ENCODE measurements at regions not wholly inside any gene's neighbourhood (a gene's known extent, or its start where the extent isn't known, plus 50 kb on each side); places are given as distances from the start of the nearest gene placed in this dataset.
"Not testable (repeated sequence)": the region's sequence is repeated elsewhere in the genome, so short reads cannot be mapped to it uniquely, and the experiment has no call there.

DNA sequence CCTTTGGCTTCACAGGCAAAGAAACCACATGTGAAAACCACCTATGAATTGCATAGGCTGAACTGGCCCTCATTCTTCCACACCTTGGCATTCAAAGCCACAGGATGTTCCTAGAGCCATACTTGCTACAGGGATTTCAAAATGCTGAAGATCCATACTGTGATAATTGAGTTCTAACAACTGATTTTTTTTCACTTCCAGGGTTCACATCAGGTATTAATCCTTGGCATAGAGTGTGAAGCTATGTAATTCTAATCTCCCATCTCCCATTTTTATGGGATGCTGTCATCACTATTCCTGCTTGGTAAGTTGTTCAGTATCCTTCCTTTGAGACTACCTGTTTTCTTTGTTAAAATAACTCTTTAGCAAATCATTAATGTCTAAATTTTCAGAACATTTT lies 1569.2 kb upstream of the ADGRL3 start:
- no peak for DNase-seq

DNA sequence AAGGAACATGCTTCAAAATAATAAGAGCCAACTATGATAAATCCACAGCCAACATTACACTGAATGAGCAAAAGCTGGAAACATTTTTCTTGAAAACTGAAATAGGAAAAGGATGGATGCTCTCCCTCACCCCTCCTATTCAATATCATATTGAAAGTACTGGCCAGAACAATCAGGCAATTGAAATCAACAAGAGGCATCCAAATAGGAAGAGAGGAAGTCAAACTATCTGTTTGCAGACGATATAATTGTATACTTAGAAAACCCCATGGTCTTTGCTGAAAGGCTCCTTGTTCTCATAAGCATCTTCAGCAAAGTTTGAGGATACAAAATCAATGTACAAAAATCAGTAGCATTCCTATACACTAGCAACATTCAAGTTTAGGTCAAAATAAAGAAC lies 1562.5 kb upstream of the ADGRL3 start:
- no peak for DNase-seq

DNA sequence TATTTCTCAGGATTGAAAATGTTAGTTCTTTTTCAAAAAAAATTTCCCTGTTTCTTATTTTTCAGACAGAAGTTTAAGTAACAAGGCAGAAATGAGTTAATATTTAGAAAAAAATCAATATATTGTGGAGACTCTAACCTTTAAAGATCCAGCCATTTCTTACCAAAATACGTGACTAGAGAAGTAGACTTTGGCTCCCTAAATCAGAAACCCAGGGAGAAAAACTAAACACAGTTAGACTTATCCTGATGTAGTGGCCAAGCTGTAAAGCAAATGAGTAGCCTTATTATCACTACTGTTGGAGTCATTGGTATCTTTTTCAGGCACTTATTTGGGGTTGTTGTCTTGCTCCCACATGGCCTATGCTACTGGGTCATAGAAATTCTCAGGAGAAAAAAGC lies 1556.4 kb upstream of the ADGRL3 start:
- DNase-seq = no peak

DNA sequence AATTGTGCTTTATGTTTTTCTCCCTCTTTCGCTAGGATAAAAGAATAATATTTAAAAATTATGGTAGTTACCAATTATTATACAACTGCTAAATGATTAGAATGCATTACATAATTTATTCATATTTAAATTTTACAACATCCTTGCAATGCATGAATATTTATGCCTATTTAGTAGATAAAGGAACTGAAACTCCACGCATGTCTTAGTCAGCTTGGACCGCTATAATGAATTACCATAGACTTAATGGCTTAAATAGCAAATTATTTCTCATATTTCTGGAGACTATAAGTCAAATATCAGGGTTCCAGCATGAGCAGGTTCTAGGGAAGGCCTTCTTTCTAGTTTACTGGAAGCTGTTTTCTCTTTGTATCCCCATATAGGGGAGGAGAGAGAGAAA lies 1555.4 kb upstream of the ADGRL3 start:
- no peak for DNase-seq

DNA sequence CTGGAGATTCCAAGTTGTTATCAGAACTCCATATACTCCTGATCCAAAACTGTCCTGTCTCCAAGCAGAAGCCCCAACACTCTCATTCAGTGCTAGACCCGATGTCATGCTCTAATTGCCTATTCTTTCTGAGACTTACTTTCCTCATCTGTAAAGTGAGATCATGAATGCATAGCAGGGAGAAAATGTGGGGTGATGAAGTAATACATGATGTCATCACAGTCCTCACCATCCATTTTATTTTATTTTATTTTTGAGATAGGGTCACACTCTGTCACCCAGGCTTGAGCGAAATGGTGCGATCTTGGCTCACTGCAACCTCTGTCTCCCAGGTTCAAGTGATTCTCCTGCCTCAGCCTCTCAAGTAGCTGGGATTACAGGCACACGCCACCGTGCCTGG lies 1554.0 kb upstream of the ADGRL3 start:
- DNase-seq = no peak

DNA sequence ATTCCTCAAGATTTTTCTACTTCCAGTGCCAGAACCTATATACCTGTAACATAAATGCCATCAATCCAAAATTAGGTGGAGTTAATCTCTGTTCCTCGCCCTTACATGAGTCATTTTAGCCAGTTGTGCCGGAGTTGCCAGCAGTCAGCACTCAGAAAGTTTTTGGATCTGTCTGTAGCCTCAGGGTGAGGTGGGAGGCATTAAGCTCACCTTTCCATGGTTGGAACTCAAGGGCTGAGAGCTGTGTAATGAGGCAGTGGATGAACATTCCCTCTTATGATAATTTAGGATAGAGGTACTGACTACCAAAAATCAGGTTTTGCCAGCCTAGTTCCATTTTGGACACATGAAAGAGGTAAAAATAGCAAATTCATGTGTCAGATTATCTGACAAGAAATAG lies 1553.1 kb upstream of the ADGRL3 start:
- DNase-seq = no peak

DNA sequence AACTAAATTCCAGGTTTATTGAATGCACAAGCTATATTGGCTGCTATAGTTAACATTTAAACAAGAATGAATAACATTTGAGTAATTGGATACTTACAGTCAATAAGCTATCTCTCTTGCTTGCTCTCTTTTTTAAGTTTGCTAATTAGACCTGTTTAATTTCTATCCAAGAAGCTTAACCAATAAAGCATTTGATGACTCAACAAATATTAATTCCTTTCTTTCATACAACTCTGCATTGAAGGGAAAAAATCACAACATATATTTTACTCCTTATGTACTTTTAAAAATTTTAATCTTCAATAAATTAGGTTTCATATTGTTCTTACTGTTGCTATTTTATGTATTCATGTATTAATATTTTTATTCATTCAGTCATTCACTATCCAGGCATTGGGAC lies 1552.6 kb upstream of the ADGRL3 start:
- DNase-seq = no peak

DNA sequence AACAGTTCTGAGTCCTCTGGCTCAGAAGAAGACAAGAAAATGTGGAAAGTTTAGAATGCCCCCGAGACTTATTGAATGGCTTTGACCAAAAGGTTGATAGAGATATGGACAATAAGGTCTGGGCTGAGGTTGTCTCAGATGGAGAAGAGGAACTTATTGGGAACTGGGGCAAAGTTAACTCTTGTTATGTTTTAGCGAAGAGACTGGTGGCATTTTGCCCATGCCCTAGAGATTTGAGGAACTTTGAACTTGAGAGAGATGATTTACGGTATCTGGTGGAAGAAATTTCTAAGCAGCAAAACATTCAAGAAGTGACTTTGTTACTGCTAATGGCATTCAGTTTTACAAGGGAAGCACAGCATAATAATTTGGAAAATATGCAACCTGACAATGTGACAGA lies 1549.3 kb upstream of the ADGRL3 start:
- DNase-seq = no peak

DNA sequence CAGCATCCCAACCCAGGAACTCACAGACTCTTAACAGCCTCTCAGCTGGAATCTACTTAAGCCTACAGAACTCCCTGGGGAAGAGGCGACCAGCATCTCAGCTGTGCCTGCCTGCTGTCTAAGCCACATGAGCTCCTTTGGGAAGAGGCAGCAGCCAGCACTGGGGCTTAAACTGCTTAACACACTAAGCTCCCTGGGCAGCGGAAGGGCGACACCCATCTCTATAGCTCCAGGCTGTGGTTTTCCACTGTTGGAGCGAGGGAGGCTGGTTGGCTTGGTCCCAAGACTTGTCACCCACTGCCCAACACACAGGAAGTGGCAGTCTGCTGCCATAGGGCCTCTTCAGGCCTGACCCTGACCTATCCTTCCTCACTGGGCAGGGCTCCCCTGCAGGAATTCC lies 1544.1 kb upstream of the ADGRL3 start:
- peak; percentile 2 for DNase-seq

DNA sequence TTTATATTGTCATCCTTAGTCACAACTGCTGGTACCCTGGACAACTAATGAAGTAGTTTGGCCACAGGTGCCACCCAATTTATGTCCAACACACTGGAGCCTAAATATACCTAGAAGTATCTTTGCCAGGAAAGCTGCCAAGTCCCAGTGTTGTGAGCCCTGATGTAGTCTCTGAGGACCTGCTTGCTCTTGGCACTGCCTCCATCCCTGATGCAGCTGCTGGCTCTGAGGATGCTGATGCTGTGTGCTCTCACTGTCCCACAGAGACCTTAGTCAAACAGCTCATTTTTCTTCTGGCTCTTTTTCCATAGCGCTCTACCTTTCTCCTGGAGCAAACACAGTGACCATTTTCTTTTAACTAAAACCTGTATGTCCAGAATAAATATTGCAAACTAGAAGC lies 1535.4 kb upstream of the ADGRL3 start:
- DNase-seq = no peak

DNA sequence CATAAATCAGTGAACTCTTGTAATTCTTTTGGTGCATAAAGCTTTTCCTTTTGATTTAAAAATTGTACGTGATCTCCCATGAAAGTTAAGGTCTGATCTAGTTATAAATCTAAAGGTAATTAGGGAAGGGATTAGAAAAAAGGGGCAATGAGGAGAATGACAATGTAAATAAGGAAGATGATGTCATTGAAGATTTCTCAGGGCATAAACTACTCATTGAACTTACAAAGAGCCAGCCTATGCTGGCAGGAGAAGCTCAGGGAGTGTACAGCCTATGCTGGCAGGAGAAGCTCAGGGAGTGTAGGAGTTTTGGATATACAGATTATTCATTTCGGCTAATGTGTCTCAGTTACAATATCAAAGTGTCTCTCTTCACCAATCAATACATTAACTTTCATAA lies 1533.5 kb upstream of the ADGRL3 start:
- DNase-seq = no peak

DNA sequence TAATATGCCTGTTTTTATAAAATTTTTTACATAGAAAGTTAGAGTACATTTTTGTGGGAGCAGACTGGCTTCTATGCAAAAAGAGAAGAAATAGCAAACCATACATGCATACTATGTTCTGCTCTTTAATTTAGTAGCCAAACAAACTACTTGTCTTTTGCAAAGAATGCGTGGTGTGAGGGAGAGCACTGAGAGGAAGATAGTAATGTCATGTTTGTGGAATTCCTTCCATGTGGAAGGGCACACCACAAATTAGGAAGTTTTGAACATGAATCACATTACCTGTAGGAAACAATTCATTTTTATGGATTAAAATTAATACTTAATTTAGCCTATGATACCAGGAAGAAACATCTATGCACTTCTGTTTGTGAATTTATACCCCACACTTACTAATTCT lies 1529.1 kb upstream of the ADGRL3 start:
- no peak for DNase-seq

DNA sequence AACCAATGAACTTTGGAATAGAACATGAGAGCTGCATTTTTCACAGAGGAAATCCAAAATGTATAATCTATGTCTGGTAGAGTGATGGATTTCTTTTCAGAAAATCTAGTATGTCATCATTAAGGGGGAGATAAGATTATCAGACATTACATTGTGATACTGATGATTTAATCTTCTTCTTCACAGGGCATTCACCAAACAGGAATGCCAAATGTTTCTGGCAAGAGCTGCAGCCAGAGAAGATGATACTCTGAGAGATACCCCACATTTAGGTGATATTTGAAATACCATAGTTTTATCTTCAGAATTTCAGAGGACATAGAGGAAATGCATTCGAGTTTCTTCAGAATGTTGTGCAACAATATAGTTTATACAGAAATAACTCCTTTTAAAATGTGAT lies 1523.7 kb upstream of the ADGRL3 start:
- DNase-seq = no peak

DNA sequence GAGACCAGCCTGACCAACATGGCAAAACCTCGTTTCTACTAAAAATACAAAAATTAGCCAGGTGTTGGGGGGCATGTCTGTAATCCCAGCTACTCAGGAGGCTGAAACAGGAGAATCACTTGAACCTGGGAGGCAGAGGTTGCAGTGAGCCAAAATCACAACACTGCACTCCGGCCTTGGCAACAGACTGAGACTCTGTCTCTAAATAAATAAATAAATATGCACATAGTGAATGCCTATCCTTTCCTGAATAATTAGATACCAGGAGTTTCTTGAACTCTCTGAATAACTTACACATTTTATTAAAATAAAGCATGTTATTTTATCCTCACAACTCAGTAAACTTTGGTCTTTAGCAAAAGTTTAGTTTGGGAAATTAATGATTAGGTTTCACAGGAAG lies 1523.1 kb upstream of the ADGRL3 start:
- not testable (repeated sequence) for DNase-seq

DNA sequence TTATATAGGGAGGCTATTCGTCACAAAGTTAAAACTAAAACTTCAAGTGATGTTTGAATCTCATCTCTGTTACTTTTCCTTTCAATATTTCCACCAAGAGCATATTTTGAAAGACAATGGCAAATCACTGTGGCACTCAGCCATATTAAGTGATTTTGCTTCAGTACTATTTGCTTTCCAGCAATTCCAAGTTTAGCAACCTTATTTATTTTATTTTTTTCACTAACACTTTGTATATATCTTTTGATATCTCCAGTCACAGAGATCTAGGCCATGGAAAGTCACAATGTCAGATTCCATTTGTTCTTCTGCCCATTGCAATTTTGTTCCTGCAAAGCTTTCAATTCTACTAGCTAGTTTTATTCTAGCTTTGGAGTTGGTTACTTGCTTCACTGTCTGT lies 1514.5 kb upstream of the ADGRL3 start:
- DNase-seq = no peak

DNA sequence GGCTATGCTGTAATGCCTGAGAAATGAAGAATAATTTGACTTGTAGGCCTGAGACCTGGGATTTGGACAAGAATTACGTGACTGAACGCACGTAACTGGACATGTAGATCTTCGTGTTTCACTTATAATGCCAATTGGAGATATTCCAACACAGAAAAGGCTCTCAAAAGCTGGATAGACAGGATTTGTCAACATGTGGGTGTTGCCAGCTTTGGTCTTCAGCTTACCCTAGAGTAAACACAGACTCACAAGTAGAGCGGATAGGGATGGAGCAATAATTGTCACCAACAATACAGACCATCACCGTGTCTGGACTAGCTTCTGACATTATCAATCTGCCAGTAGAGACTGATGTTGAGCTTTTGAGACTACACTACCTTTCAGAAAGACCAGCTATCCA lies 1511.0 kb upstream of the ADGRL3 start:
- no peak for DNase-seq

DNA sequence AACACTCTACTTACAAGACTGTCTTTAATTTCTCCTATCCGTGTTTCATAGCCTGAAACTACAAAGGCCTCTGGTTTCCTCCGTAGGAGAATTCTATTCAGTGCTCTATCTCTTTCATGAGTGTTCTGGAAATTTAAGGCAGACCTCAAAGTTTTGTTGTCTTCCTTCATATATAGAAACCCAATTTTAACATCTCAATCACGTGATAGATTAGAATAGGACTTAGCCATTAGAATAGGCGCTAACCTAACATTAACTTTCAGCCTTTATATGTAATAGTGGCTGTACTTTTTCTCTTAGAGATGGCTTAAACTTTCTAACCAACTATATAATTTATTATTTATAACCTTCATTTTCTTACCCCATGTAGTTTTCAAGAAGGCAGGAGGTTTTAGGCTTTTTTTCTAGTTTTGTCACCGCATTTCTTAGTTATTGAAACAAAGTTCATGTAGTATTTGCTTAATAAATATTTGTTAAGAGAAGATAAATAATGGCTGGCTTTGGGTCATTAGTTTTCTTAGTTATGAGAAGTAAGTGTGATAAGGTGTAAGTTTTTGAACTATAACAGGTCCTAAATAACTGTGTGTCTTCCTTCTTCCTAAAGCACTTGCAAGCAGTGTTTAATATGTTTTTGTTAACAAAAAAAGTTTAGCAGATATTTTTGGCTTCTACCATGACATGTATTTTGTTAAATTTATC lies 1504.6 kb upstream of the ADGRL3 start:
- no peak for DNase-seq

DNA sequence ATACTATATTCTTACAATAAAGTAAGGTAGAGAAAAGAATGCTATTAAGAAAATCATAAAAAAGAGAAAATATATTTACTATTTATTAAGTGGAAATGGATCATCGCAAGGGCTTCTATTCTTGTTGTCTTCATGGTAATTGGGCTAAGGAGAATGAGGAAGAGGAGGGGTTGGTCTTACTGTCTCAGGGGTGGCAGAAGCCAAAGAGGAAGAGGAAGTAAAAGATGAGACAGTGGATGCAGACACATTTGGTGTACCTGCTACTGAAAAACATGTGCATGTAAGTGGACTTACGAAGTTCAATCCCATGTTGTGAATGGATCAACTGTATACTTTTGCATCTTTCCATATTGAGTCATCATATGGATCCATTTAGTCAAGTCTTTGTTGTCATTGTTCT lies 1502.1 kb upstream of the ADGRL3 start:
- DNase-seq = no peak

DNA sequence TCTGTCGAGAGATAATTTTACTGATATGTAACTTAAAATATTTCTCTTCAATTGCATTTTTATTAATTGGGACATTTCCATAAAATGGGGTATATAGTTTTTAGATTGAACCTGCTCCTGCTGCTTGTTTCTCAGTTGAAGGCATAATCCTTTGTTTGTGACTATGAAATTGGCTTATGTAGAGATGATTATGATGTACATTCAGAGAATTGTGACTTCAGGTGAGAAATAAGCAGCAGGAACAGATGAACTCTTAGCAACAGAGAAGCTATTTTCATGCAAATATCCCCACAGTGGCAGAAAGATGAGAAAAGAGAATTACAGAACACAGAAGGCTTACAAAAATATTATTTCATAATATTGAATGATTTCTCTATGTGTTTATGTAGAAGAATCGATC lies 1499.5 kb upstream of the ADGRL3 start:
- DNase-seq = peak; percentile 44

DNA sequence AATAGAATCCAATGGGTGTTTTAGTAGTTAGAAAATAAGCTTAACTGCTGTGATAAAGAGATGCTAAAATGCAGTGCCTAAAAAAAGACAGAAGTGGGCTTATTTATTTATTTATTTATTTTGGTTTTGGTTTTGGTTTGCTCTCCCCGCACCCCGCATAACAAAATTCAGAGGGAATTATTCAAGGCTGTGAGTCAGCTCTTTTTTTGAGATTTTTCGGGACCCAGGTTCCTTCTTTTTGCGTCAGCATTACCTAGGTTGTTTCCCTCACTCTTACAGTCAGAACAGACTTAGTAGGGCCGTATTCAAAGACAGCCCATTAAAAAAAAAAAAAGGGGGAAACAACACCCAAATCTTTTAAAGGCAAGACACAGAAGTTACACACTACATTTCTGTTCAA lies 1495.5 kb upstream of the ADGRL3 start:
- DNase-seq = no peak

DNA sequence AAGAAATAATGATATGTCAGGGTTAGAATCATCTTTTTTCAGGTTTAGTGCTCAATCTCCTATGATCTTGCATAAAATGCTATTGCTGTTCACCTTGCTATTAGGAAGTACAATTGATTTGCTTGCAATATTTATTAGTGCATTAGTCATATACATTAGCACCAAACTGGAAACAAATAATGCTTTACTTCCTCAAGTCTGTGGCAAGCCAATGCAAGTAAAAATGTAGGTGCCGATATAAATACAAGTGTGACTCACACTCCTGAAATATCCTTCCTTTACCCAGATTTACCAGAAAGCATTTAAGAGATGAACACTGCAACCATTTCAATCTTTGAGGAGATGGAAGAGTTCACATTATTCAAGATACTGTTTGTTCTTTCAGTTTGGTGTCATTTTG lies 1487.7 kb upstream of the ADGRL3 start:
- DNase-seq = no peak

DNA sequence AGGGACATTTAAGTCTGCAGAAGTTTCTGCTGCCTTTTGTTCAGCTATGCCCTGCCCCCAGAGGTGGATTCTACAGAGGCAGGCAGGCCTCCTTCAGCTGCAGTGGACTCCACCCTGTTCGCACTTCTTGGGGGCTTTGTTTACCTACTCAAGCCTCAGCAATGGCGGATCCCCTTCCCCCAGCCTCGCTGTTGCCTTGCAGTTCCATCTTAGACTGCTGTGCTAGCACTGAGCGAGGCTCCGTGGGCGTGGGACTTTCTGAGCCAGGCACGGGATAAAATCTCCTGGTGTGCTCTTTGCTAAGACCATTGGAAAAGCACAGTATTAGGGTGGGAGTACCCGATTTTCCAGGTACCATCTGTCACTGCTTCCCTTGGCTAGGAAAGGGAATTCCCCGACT lies 1475.8 kb upstream of the ADGRL3 start:
- DNase-seq = not testable (repeated sequence)

DNA sequence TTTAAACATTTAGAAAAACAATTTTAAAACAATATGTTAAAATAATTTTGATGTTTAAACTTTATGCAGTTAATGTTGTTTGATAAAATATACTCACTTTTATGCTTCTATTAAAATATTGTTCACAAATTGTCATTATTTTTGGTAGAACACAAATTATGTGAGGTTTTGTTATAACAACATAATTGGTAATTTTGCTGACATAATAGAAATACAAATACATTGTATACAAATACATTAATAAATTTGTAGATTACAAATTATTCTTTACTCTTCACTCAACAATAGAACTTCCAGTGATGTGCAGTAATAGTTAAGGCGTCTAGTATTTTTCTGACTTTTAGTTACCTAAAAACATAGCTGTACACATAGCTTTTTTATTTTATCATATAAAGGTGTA lies 1472.4 kb upstream of the ADGRL3 start:
- no peak for DNase-seq

DNA sequence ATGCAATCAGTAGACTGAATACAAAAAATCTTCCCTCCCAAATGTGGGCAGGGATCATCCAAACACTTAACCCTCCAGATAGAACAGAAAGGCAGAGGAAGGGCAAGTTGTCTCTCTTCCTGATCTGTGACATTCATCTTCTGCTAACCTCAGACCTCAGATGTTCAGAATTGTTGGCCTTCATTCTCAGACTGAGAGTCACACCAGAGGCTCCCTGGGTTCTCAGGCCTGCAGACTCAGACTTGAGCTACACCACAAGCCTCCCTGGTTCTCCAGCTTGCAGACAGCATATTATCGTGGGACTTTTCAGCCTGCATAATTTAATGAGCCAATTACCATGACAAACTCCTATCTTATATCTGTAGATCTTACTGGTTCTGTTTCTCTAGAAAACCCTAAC lies 1471.6 kb upstream of the ADGRL3 start:
- no peak for DNase-seq

DNA sequence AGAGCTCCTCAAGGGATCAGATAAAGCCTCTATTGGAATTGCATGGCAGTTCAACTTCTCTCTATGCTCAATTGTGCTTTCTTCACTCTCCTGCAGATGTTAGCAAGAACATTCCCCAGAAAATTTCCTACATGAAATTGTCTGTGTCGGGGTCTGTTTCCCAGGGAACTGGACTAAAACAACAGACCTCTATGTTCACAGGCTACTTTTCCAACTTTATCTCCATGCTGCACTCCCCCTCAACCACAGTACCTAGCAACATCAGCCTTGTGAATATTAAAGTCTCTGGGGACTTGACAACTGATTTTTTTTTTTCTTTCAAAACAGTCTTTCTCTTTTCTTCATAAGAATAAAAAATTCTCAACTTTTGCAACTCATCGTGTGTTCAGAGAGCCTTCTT lies 1470.8 kb upstream of the ADGRL3 start:
- DNase-seq = no peak

DNA sequence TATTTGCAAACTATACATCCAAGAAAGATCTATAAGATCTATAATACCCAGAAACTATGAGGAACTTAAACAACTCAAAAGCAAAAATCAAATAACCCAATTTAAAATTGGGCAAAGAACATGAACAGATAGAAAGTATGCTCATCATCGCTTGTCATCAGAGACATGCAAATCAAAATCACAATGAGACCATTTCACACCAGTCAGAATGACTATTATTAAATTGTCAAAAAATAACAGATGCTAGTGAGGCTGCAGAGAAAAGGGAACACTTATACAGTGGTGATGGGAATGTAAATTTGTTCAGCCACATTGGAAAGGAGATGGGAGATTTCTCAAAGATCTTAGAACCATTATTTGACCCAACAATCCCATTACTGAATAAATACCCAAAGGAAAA lies 1451.7 kb upstream of the ADGRL3 start:
- DNase-seq = no peak
